Epithelial cell of proximal tubule (primary cell): ENCODE measurements at regions not wholly inside any gene's neighbourhood (a gene's known extent, or its start where the extent isn't known, plus 50 kb on each side); places are given as distances from the start of the nearest gene placed in this dataset.
"Not testable (repeated sequence)": the region's sequence is repeated elsewhere in the genome, so short reads cannot be mapped to it uniquely, and the experiment has no call there.

Experiments
- DNase-seq: peaks from one replicate; pipeline ENCODE4 v3.0.0-alpha.2; 2011; ENCODE audit warnings: low read depth
- H3K4me3 ChIP-seq: 2 replicates; pipeline ENCODE4 v1.5.1; 2011; ENCODE audit warnings: low read depth, mild to moderate bottlenecking, low read length
- CTCF ChIP-seq: conservative IDR thresholded peaks from 2 replicates; pipeline ENCODE4 v1.5.1; 2012; ENCODE audit warnings: low read depth, mild to moderate bottlenecking, low read length

GRCh38 chr3:145294572-145294971 is 866.4 kb downstream of the PLOD2 start:
- TF ChIP-seq CTCF, result no peak
- no peak for DNase-seq
- H3K4me3 ChIP-seq, result no peak overlapping the region

GRCh38 chr3:145307272-145307671 is 853.7 kb downstream of the PLOD2 start:
- no peak overlapping the region for H3K4me3 ChIP-seq
- DNase-seq, result no peak
- TF ChIP-seq CTCF, result no peak

DNA sequence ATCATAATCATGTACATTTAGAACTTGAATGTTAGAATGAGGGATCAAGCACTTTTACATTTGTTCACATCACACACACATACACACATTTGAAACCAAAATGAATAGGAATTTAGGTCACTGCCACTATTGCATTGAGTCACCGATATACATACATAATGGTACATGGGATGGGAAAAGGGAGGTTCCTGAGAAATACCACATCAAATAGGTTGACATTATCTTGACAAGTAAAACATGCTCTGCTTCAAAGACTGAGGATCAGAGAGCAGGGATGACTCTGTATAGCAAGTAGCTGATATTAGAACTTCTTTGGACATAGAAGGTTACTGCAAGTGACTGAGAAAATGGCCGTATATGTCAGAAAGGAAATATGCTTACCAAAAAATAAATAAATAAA is 847.2 kb downstream of the PLOD2 start:
- DNase-seq, result no peak
- no peak for TF ChIP-seq CTCF
- H3K4me3 ChIP-seq, result no peak overlapping the region

DNA sequence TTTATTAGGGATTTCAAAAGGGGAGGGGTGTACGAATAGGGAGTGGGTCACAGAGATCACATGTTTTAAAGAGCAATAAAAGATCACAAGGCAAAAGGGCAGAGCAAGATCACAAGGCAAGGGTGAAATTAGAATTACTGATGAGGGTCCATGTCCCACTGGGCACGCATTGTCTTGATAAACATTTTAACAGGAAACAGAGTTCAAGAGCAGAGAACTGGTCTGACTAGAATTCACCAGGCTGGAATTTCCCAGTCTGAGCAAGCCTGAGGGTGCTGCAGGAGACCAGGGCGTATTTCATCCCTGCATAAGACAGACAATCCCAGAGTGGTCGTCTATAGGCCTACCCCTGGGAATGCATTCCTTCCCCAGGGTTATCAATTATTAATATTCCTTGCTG is 844.7 kb downstream of the PLOD2 start:
- H3K4me3 ChIP-seq, DNase-seq: not testable (repeated sequence)

DNA sequence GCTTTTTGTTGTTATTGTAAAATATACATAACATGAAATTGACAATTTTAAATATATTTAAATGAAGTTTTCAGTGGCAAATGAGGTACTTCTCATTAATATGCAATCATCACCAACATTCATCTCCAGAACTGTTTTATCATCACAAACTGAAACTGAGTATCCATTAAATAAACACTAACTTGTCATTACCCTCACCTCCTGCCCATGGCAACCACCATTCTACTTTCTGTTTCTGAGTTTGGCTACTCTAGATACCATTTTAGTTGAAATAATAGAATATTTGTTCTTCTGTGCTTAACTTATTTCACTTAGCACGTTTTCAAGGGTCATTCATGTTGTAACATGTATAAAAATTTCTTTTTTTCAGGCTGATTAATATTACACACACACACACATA is 834.3 kb downstream of the PLOD2 start:
- no peak for DNase-seq
- no peak for TF ChIP-seq CTCF
- no peak overlapping the region for H3K4me3 ChIP-seq

DNA sequence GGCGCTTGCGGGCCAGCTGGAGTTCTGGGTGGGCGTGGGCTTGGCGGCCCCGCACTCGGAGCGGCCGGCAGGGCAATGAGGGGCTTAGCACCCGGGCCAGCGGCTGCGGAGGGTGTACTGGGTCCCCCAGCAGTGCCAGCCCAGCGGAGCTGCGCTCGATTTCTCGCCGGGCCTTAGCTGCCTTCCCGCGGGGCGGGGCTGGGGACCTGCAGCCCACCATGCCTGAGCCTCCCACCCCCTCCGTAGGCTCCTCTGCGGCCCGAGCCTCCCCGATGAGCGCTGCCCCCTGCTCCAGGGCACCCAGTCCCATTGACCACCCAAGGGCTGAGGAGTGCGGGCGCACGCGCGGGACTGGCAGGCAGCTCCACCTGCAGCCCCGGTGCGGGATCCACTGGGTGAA is 827.6 kb downstream of the PLOD2 start:
- not testable (repeated sequence) for H3K4me3 ChIP-seq, DNase-seq

- no peak overlapping the region for H3K4me3 ChIP-seq
- no peak for DNase-seq
- TF ChIP-seq CTCF, result no peak
These were observed 827.1 kb downstream of the PLOD2 start for GRCh38 chr3:145333931-145334330.

GRCh38 chr3:145355206-145355605 is 805.8 kb downstream of the PLOD2 start:
- no peak for DNase-seq
- H3K4me3 ChIP-seq, result no peak overlapping the region
- no peak for TF ChIP-seq CTCF
